ENCODE measurements at regions not wholly inside any gene's neighbourhood (a gene's known extent, or its start where the extent isn't known, plus 50 kb on each side); places are given as distances from the start of the nearest gene placed in this dataset.

DNA sequence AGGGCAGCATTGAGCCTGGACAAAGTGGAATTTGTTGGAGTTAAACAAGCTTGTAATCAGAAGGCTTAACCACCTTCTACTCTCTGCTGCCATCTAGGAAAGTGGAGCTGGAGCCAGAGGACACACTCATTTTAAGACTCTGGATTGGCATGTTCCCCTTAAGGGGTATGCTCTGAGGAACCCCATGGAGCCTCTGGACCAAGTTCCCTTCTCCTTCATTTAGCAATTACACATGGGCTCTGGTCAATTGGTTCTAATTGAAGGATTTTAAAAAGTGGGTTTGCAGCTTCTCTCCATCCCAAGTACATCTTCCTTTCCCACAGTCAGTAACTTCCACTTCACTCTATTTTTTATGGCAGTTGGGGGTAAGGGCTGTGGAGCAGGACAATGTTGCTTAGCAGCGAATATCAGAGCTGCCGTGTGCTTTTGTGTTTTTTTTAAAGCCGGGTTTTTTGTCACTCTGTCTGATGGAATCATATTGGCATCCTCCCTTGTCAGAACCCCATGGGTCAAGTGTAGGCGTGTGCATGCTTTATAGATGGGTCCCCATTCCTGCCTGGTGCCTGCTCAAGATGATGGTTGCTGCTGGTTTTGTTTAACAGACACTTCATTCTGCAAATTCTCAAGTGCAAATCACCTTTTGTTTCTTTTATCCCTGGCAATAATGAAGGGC is 330.7 kb upstream of the ADAMTSL1 start:
- TF ChIP-seq, protein P1, sequence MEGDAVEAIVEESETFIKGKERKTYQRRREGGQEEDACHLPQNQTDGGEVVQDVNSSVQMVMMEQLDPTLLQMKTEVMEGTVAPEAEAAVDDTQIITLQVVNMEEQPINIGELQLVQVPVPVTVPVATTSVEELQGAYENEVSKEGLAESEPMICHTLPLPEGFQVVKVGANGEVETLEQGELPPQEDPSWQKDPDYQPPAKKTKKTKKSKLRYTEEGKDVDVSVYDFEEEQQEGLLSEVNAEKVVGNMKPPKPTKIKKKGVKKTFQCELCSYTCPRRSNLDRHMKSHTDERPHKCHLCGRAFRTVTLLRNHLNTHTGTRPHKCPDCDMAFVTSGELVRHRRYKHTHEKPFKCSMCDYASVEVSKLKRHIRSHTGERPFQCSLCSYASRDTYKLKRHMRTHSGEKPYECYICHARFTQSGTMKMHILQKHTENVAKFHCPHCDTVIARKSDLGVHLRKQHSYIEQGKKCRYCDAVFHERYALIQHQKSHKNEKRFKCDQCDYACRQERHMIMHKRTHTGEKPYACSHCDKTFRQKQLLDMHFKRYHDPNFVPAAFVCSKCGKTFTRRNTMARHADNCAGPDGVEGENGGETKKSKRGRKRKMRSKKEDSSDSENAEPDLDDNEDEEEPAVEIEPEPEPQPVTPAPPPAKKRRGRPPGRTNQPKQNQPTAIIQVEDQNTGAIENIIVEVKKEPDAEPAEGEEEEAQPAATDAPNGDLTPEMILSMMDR (IDR thresholded peaks at IDR 0.05) = no peak
- TF ChIP-seq POLR2AphosphoS5 (IDR thresholded peaks at IDR 0.05) = no peak
